K562 (cell line): ENCODE measurements at regions not wholly inside any gene's neighbourhood (a gene's known extent, or its start where the extent isn't known, plus 50 kb on each side); places are given as distances from the start of the nearest gene placed in this dataset.

Experiments
- CHD4 ChIP-seq: fragments of 200-600 bp; sonication (generic); IDR thresholded peaks from 3 replicates; pipeline ENCODE4 v1.6.1; 2012; ENCODE audit warnings: low read depth, mild to moderate bottlenecking, mixed read lengths, low read length, inconsistent platforms; ENCODE audit not compliant: insufficient read depth, insufficient replicate concordance, poor library complexity, severe bottlenecking
- ESRRA ChIP-seq: fragments of 450-650 bp; IDR thresholded peaks from 2 replicates; pipeline ENCODE4 v1.6.1; 2014; ENCODE audit warnings: low read depth, mild to moderate bottlenecking, moderate library complexity, borderline replicate concordance
- JUN ChIP-seq, 2 experiments: sonication (generic) in 1 of 2; formaldehyde crosslinking in 1 of 2; IDR thresholded peaks; 2 replicates each; pipeline versions ENCODE4 v1.6.1 to v1.8.0; 2012 to 2022; ENCODE audit warnings: borderline replicate concordance in 2 of 2, mild to moderate bottlenecking in 2 of 2, improper control_type of control experiment in 1 of 2, low read depth in 1 of 2, low read length in 1 of 2, missing genetic modification reagents in 1 of 2
- KAT8 ChIP-seq: fragments of 450-650 bp; IDR thresholded peaks from 2 replicates; pipeline ENCODE4 v1.6.1; 2016; ENCODE audit warnings: low read depth, mild to moderate bottlenecking
- NFIC ChIP-seq: fragments of 450-650 bp; IDR thresholded peaks from 2 replicates; pipeline ENCODE4 v1.6.1; 2017; ENCODE audit warnings: mild to moderate bottlenecking, inconsistent platforms
- SMAD3 ChIP-seq: fragments of 450-650 bp; formaldehyde crosslinking; conservative IDR thresholded peaks from 2 replicates; pipeline ENCODE4 v1.4.0; 2020; ENCODE audit warnings: mild to moderate bottlenecking
- ZNF384 ChIP-seq: IDR thresholded peaks from 2 replicates; pipeline ENCODE4 v1.6.1; 2012; ENCODE audit warnings: low read depth, low read length, improper control_type of control experiment

DNA sequence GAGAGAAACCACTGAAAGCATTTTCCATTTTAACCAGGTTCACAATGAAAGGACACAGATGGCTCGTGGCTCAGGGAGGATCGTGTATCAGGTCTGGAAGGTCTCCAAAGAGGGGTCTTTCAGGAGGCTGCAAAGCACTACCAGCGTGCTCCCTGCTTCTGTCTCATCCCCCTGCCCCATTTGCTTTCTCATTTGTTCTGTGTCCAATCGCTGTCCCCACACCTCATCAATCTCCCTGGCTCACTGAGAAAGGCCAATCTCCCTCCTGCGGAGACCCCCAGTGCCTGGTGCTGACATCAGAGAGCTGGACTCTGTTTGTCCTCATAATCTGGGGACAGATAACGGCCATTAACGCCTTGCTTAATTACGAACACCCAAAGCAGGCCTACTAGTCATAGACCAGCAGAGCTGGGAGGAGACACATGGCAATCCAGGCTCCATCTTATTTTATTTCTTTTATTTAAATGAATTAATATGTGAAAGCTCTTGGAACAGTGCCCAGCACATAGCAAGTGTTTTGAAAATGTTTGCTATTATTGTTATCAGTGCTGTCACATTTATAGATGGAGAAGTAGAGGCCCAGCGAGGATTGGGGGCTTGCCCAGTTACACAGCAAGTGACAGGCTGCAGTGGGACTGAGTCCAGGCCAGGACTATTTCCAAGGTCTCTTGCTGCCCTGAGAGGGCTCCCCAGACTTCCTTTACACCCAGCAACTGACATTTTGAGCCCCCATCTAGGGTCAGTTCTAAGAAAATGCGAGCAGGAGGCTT is 341.0 kb upstream of the USP24 start:
- TF ChIP-seq ZNF384 (no peak), ESRRA (no peak), JUN (IDR thresholded peaks at IDR 0.05; ENCODE audit: borderline replicate concordance, low read depth, low read length) (no peak), JUN (CRISPR knock-in tag; IDR thresholded peaks at IDR 0.05; ENCODE audit: borderline replicate concordance) (no peak), NFIC (no peak), CHD4 (no peak), KAT8 (no peak), SMAD3 (CRISPR knock-in tag) (no peak)
